Jurkat, Clone E6-1 (cell line): ENCODE measurements at regions not wholly inside any gene's neighbourhood (a gene's known extent, or its start where the extent isn't known, plus 50 kb on each side); places are given as distances from the start of the nearest gene placed in this dataset.
"Not testable (repeated sequence)": the region's sequence is repeated elsewhere in the genome, so short reads cannot be mapped to it uniquely, and the experiment has no call there.

Experiments
- DNase-seq: peaks from one replicate; pipeline ENCODE4 v3.0.0-alpha.2; 2011; ENCODE audit warnings: low read depth, low spot score
- H3K4me3 ChIP-seq: 2 replicates; pipeline ENCODE4 v1.5.1; 2011; ENCODE audit warnings: mild to moderate bottlenecking, low read length, control low read depth, moderate library complexity

DNA sequence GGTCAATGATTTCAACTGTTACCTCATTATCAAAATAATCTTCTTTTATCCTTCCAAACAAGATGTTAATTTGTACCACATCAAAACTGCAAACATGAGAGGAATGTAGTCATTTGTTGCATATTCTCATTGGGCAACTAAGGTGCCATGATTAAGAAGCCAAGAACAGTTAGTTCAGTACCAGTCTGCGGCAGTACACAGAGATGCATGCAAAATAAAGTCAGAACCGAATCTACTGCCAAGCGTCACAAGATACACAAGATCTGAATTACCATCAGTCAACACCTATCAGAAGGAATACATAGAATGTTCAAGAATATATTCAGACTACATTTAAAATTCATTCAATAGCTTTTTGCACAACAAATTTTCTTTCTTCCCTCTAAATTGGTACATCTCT, 127.6 kb upstream of the SPATA12 start:
- no peak for DNase-seq
- no peak overlapping the region for H3K4me3 ChIP-seq

DNA sequence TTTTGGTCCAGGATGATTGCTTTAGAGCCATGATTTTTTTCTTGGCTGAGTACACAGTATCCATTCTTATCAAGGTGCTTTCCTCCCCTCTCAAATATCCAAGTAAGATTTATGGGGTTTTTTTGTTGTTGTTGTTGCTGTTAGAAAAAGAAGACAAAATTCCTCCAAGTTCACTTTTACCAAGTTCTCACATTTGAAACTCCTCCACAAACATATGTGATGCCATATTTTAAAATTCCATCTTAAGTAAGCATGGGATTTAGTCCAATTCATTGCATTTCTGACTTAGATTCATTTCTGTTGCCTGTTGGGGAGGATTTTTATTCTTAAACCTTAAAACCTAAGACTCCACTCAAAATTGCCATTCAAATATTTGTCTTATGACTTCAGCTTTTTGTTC, 128.6 kb upstream of the SPATA12 start:
- DNase-seq = no peak
- no peak overlapping the region for H3K4me3 ChIP-seq

DNA sequence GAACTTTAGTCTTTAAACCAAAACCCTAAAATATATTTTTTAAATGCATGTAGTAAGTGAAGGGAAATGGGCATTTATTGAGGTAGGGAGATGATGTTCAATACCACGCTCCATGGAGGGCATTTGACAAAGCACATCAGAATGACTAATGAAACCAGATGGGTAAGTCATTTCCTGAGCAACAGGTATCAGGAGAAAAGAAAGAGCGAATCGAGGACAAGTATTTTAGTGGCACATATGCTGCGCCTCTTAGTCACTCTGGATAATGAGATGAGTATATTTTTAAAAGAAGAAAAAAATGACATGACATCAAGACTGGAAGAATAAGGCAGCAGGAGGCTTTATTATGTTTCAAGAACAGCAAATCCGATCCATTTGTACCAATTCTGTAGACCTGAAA, 129.0 kb upstream of the ARHGEF3 start:
- no peak for DNase-seq
- no peak overlapping the region for H3K4me3 ChIP-seq

DNA sequence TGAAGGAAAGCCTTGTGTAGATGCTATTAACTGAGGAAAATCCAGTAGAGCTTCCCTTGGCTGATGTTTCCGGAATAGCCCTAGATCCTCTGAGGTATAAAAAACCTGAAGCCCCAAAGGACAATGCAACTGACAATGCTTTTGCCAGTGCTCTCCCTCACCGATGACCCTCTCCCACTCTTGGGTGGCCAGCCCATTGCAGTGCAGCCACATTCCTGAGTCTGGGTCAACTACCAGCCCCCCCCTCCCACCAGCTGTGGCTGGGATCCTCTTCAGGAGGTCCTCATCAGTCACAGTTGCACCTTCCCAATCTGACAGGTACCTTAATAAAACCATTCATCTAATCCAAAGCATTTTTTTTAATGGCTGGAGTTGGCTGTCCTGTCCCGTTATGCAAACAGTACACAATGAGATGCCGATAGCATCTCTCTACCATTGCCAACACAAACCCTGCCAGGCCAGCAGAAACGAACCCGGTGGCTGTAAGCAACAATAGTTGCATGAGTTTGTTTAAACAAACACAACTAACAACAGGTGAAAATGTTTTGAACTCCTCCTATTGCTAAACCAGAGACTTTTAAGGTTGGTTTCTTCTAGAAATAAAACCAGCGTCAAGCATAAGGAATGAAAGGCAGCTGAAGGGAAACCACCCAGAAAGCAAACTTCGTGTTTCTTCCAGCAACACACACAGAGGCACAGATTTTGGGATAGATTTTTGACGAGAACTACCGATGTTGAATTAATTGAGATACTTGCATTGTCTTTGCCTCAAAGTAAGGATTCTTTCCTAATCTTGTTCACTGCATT, 128.3 kb upstream of the ARHGEF3 start:
- no peak overlapping the region for H3K4me3 ChIP-seq
- DNase-seq = no peak

DNA sequence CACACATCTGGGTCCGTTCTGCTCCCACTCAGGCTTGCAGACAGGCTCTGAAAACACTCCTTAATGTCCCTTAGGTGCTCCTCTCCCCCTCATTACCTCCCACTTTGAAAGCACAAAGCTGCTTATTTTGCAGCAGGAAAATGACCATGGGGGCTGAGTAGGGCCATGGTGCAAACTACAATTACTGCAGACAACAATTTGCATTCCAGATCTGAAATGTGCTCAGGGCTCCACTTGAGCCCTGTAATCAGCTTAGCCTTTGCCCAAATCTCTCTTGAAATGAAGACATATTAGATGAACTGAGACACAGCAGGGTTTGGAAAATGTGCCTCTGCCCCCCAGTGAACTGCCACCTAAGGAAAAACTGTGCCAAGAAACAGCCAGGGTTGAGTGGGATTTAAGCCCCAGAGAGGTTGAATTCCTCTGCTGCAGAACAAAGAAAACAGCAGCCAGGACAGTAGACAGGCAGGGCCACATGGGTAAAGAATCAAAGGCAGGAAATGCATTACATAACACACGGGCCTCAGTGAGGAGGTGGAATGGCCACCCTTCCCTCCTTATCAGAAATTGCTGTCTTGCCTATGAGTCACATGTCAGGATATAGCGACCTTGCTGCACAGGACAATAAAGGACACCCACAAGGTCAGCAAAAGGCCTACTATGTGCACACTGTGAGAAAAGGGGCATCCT, 126.8 kb upstream of the ARHGEF3 start:
- peak; percentile 46 for DNase-seq

DNA sequence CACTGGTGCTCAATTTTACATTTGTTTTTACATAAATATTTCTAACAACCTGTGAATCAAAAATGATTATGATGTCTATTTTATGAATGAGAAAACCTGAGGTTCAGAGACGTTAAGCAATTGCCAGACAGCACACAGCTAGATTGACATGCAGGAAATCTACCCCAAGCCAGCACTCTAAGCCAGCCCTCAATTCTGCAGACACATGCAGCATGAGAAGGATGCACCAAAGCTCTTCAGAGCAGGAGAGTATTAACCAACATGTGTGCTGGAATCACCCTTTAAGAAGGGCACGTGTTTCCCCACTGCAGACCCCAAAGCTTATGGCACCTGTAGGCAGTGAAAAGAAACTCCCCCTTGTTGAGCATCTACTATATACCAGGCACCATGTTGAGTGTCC, 126.1 kb upstream of the ARHGEF3 start:
- no peak for DNase-seq
- no peak overlapping the region for H3K4me3 ChIP-seq

More for the DNA sequence above, 126.8 kb upstream of the ARHGEF3 start:
- no peak overlapping the region for H3K4me3 ChIP-seq

DNA sequence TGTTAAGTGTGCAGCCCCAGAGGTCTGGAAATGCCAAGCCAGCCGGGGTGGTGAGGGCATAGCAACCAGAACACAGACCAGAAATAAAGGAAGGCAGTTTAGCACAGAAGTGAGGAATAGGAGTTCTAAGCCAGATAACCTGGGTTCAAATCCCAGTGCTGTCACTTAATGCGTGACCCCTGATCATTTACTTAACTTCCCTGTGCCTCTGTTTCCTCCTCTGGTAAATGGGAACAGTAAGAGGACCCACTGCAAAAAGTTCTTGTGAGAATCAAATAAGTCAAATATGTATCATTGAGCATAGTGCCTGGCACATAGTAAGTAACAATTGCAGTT, 125.2 kb upstream of the ARHGEF3 start:
- DNase-seq = no peak
- no peak overlapping the region for H3K4me3 ChIP-seq

DNA sequence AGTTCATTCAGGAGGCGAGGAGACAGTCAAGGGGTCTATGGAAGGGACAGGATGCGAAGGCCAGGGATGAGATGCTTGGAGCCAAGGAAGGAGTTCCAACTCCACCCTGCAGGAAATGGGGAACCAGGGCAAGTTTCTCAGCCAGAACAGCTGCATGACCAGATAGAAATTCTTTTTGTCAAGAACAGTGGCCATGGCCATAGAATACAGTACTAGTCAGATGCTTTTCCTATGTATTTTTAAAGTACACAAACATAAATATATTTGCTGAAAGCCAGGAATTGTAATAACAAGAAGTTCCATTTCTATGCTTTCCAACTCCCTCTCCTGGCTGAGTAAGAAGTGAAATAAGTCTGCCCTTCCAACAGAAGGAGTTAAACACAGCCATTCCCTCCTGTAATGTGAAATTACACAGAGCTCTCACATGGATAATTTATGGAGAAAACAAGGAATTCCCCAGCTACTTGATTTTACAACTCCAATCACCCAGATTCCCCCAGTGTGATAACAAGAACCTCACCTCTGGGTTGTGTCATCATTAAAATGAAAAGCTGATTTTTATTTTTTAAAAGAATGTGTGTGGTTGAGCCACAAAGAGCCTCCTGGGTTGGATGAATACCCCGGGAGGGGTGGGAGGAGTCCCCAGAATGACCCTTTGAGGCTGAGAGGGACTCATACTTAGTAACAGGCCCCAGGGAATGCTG, 124.6 kb upstream of the ARHGEF3 start:
- DNase-seq = no peak
- H3K4me3 ChIP-seq = no peak overlapping the region

DNA sequence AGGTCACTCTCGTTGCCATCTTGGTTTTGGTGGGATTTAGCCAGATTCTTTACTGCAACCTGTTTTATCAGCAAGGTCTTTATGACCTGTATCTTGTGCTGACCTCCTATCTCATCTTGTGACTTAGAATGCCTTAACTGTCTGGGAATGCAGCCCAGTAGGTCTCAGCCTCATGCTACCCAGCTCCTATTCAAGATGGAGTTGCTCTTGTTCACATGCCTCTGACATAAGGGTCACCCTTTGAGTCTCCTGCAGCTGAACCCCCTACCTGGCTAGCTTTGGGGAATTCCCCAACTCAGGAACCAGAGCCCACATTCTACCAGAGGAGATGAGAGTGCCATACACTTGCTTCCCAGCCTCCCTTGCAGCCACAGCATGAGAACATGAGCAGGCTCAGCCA, 123.0 kb upstream of the ARHGEF3 start:
- DNase-seq, H3K4me3 ChIP-seq: not testable (repeated sequence)

DNA sequence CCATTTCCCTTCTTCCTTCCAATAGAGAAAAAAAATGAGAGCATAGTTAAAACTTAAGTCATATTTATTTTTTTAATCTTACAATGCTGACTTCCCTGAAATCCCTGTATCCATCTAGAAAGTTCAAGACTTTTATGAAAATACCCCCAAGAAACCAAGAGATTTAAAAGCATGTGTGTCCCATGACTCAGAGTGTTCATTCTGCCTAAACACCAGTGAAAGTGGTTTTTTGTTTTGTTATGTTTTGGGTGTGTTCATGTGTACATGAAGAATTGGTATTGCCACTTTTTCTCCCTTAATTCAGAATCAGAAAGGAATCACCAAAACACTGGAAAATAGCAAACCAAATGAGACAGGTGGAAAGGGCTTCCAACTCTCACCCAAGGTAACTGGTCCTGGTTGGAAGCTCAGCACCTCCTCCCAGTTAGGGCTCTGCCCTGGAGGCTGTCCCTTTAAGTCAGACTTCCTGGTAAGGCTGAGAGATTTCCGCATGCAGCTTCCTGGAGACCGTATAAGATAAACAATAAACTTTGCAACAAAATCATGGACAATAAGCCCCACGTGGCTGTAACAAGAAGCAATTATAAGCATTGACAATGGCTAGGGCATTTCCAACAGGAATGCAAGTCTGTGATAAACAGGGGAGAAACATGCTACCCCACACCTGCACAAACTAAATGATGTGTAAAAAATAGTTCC, 121.9 kb upstream of the ARHGEF3 start:
- no peak for DNase-seq
- no peak overlapping the region for H3K4me3 ChIP-seq

DNA sequence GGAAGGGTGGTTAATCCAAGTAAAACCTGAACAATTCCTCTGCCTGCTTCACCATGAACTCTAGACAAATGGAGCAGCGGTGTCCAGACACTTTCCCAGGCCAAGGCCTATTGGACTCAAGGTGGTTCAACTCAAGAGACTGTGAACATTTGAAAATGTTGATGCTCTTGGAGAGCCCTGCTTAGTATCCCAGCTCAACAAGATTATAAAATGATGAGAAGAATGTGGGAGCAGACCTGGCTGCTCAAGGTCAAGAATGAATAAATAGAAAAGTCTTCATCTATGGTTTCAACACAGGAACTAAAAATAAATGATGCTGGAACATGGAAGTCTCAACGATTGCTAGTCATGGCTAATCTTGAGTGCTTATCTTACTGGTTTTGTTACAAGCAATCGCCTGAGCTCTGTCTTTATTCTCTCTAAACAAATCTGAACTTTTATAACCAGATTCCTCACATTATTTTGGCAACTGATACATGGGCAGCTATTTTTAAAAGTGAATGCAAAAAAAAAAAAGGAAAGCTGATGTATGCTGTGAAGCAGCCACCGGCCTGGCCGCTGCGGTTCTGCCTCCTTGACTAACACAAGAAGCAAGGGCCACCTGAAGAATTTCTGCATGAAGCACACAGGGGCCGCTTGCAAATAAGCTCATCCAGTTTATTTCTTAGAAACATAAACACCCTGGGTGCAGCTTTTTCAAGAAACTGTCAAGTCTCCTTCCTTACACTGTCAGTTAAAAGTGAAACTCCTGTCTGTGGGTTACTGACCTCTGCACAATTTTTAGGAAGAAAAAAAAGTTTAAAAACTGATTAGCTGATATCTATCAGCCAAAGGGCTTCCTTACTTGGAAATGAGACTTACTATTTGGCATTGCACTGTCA, 120.1 kb upstream of the ARHGEF3 start:
- H3K4me3 ChIP-seq = no peak overlapping the region
- no peak for DNase-seq

DNA sequence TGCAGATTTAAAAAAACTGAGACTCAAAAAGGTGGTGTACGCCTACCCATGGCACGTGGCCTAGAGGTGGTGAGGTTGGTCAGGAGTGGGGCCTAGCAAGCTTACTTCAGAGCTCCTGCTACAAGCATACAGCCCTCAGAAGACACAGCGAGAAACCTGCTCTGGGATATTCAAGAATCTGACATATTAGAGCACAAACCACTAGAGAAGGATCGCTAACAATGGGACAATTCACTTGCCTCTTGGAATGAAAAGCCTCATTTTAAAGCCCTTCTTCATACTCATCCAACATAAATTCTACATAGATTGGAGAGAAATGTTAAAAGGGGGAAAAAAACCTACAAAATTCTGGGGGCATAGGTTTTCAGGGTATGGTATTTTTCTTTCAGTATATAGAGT, 118.0 kb upstream of the ARHGEF3 start:
- DNase-seq = no peak

DNA sequence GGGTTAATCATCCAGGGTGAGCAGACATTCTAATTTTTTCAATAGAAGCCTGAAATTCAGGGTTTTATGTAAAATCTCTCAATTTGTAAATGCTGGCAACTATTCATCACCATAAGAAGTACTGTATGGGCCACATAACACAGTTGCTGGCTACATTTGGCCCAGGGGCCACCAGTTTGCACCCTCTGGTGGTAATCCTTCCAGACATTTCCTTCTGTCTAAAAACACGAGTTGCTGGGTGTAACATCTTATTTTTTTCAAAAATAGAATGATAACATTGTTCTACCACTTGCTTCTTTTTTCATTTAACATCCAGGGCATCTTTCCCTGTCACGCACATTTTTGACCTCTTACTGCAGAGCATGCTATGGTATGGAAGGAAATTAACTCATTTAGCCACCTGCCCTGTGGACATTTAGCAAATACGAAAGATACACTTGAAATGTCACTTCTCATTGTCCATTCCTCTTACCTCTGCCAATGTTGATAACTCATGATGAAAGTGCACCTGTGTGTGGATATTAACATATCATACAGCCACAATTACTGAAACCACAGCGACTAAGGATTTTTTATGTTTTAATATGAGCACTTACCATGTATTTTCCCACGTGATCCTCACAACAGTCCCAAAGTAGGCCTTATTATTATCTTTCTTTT, 117.5 kb upstream of the ARHGEF3 start:
- no peak for DNase-seq
- no peak overlapping the region for H3K4me3 ChIP-seq

More for the DNA sequence above, 118.0 kb upstream of the ARHGEF3 start:
- H3K4me3 ChIP-seq = no peak overlapping the region

DNA sequence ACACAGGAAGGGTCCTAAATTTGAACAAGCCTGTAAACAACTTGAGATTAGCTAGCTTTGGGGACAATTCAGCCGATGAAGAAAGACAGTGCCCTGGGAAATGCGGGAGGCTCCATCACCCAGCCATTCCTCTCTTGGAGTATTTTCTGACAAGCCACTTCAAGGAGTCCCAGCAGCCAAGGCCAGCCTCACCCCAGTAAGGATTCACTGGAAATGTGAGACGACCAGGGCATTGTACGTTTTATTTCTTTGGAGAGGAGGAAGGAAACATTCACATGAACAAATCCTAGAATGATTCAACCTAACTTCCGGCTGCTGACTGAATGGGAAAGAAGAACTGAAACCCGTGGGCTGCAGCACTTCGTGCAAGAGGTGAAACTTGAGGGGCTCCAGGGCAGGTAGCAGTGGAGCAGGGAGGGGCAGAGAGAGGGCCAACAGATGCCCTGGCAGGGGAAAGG, 116.4 kb upstream of the ARHGEF3 start:
- no peak for DNase-seq
- no peak overlapping the region for H3K4me3 ChIP-seq

DNA sequence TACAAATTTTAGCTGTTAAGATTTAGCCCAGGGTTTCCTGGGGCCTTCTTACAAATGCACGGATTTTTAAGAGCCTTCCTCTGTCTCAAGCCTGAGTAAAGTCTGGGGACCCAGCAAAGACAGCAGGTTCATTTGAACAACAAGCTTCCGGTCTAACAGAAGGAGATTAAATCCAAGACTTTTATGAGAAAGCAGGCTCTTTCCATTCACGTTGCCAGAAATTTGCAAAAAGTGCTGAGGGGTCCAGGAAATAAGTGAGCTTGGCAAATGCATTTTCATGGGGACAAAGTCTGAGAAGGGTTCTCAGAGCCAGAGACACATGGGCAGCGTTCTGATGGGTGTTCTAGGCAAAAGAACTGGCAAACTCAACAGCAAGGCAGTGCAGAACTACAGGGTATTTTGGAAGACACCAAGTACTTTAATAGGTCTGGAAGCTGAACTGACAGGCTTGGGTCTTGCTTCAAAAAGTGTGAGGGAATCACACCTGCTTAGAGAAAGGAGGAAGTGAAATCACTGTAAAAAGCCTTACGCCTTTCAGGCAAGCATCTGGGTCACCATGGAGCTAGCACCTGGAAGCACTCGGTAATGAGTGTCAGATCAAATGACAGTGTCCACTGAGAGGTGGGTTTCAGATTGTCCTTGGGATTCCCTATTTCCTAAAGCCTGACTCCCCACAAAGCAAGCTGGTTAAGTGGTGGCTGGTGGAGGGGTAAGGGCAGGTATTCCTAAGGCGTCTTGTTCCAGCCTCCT, 115.8 kb upstream of the ARHGEF3 start:
- DNase-seq = no peak

DNA sequence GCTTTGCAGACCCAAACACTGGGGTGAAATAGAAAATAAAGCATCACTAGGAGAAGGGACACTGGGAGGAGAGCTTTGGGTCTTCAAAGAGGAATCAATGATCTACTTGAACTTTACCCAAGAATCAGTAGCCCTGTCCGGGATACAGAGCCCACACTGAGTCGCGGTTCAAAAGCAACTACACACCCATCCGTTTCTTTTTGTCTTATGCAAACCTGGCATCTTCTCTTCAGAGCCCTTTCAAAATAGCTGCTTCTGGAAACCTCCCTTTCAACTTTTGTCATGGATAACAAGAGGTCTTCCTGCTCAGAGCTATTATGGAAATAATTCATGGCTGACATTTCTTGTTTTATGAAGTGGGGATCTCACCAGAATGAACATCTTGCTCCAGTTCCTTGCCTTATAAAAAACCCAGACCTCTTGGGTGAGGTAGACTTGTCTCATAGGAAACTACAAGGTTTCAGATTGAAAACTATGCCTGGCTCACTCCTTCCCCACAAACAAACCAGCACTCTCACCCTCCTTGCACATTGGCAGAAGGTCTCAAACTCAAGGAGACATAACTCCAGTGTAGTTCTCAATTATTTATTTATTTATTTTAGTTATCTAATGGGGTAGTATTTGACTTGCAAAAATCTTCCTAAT, 115.1 kb upstream of the ARHGEF3 start:
- peak overlapping the region; percentile 74 for H3K4me3 ChIP-seq
- DNase-seq = no peak

More for the DNA sequence above, 115.8 kb upstream of the ARHGEF3 start:
- H3K4me3 ChIP-seq = no peak overlapping the region

DNA sequence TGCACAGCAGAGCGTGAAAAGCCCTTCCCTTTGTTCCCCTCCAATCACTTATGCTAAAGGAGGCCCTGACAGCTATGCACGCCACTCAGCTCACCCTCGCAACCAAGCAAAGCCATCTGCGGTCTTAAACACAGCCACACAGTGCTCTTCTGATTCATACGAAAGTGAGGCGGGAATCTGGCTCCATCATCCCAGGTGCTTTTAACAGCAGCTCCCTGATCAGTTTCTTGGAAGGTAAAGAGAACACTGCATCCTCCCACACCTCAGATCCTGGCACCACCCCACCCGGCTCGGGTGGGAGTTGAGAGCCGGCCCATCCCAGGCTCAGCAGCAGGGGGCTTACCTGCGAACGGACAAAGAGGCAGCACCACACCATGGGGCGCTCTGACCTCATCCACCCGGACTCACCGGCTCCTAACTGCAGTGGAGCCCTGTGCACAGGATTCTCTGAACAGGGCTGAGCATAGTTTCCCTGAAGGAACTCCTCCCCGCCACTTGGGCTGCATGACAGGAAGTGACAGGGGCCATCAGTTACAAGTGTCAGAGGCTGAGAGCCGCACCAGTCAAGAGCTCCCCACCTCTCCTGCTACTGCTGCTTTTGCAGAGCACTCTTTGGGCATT, 114.3 kb upstream of the ARHGEF3 start:
- DNase-seq = peak; percentile 75

More for the DNA sequence above, 114.3 kb upstream of the ARHGEF3 start:
- peak overlapping the region; percentile 74 for H3K4me3 ChIP-seq
